BE2C (cell line): ENCODE measurements at regions not wholly inside any gene's neighbourhood (a gene's known extent, or its start where the extent isn't known, plus 50 kb on each side); places are given as distances from the start of the nearest gene placed in this dataset.

Experiments used
- DNase-seq: peaks from one replicate; pipeline ENCODE4 v3.0.0-alpha.2; 2020
- H3K27me3 ChIP-seq: fragments of 250-450 bp; sonication (Bioruptor Pico); 2 replicates; pipeline ENCODE4 v1.5.1; 2020; ENCODE audit warnings: mild to moderate bottlenecking
- H3K36me3 ChIP-seq: fragments of 250-450 bp; sonication (Bioruptor Pico); 2 replicates; pipeline ENCODE4 v1.5.1; 2020; ENCODE audit warnings: mild to moderate bottlenecking
- H3K4me1 ChIP-seq: fragments of 250-450 bp; sonication (Bioruptor Pico); 2 replicates; pipeline ENCODE4 v1.5.1; 2020
- H3K4me3 ChIP-seq: 2 replicates; pipeline ENCODE4 v1.5.1; 2011; ENCODE audit warnings: low read depth, low read length
- H3K9me3 ChIP-seq: fragments of 250-450 bp; sonication (Bioruptor Pico); 2 replicates; pipeline ENCODE4 v1.5.1; 2020
- TF ChIP-seq, protein P1 (sequence below): IDR thresholded peaks from 2 replicates; pipeline ENCODE4 v1.5.1; 2012; ENCODE audit warnings: mild to moderate bottlenecking, low read depth, low read length

DNA sequence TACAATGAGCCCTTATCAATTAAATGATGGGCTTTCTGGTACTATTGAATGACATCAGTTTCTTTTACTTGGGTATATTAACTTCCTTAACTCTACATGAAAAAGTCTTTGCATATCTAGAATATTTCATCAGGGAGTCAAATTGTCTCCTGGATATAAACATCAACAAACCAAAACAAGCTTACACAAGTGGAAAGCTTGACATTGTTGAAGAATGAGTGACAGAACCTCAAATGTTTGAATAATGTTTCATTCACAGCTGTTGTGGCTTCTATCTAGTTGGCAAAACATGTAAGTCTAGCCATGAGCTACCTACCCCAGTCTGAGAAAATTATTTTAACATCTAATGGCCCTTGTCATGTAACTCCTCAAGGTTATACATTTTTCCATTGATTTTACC is 604.8 kb upstream of the ADAMTS5 start:
- H3K4me1 ChIP-seq: no peaks in the 10 kb centered on the region
- DNase-seq: no peak
- no peaks in the 10 kb centered on the region for H3K36me3 ChIP-seq
- H3K27me3 ChIP-seq: no peaks in the 10 kb centered on the region
- H3K9me3 ChIP-seq: no peaks in the 10 kb centered on the region
- no peak overlapping the region for H3K4me3 ChIP-seq
- TF ChIP-seq, protein P1, sequence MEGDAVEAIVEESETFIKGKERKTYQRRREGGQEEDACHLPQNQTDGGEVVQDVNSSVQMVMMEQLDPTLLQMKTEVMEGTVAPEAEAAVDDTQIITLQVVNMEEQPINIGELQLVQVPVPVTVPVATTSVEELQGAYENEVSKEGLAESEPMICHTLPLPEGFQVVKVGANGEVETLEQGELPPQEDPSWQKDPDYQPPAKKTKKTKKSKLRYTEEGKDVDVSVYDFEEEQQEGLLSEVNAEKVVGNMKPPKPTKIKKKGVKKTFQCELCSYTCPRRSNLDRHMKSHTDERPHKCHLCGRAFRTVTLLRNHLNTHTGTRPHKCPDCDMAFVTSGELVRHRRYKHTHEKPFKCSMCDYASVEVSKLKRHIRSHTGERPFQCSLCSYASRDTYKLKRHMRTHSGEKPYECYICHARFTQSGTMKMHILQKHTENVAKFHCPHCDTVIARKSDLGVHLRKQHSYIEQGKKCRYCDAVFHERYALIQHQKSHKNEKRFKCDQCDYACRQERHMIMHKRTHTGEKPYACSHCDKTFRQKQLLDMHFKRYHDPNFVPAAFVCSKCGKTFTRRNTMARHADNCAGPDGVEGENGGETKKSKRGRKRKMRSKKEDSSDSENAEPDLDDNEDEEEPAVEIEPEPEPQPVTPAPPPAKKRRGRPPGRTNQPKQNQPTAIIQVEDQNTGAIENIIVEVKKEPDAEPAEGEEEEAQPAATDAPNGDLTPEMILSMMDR: no peak

DNA sequence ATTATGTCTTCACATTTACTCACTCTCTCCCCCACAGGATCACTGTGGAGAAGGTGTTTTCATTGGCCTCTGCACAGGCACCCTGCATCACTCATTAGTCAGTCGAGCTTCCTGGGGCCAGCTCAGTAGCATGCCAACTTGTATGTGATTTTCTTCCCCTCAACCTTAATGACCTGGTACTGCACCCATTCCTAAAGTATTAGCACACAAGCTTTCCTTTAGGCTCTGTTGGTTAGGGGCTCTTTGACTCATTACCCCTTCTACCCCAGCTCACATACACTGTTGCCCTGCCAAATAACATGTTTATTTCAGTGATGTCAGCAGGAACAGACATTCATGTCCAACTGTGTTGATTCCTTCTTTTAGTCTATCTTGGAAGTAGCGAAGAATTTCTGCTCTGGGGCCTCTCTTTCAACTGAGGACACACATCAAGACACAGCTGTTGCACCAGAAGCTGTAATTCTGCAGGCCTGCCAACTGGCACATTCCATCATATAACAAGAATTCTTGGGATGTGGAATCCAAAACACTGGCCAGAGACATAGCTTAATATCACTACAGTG is 603.5 kb upstream of the ADAMTS5 start:
- TF ChIP-seq, protein P1: no peak
- no peaks in the 10 kb centered on the region for H3K27me3 ChIP-seq
- no peak overlapping the region for H3K4me3 ChIP-seq
- no peaks in the 10 kb centered on the region for H3K9me3 ChIP-seq
- H3K4me1 ChIP-seq: no peaks in the 10 kb centered on the region
- DNase-seq: no peak
- H3K36me3 ChIP-seq: no peaks in the 10 kb centered on the region

DNA sequence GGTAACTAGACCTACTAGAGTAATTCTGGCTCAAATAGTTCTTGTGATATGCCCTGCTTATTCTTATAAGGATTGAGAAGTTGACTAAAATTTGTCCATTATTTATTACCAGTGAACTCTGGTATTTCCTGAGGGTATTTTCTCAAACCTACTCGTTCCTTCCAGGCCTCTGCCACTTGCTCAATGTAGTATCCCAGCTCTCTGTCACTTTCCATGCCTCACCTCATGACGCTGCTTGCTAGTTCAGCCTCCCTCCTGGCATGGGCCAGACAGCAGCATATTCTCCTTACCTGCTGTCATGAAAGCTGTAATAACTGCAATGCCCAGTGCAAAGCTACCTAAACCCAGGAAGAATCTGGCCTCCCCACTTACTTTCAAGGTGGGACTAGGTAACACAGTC is 602.9 kb upstream of the ADAMTS5 start:
- DNase-seq: no peak
- H3K4me3 ChIP-seq: no peak overlapping the region
- H3K27me3 ChIP-seq: no peaks in the 10 kb centered on the region
- no peaks in the 10 kb centered on the region for H3K36me3 ChIP-seq
- no peaks in the 10 kb centered on the region for H3K4me1 ChIP-seq
- TF ChIP-seq, protein P1: no peak
- H3K9me3 ChIP-seq: no peaks in the 10 kb centered on the region

DNA sequence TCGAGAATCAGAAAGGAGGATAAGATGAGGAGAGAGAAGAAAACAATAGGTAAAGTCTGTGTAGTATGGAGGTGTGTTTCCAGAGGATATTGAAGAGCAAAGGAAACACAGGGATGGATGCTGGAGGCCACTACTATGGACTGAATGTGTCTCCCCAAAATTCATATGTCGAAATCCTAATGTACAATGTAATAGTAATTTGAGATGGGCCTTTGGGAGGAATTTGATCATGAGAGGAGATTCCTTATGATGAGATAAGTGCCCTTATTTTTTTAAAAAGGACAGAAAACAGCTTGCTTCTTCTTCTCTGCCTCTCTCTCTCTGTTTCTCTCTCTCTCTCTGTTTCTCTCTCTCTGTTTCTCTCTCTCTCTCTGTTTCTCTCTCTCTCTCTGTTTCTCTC is 602.2 kb upstream of the ADAMTS5 start:
- Histone ChIP-seq H3K36me3 (no peaks in the 10 kb centered on the region), H3K4me3 (no peak overlapping the region), H3K27me3 (no peaks in the 10 kb centered on the region), H3K9me3 (no peaks in the 10 kb centered on the region), H3K4me1 (no peaks in the 10 kb centered on the region)
- DNase-seq: no peak
- TF ChIP-seq, protein P1: no peak

DNA sequence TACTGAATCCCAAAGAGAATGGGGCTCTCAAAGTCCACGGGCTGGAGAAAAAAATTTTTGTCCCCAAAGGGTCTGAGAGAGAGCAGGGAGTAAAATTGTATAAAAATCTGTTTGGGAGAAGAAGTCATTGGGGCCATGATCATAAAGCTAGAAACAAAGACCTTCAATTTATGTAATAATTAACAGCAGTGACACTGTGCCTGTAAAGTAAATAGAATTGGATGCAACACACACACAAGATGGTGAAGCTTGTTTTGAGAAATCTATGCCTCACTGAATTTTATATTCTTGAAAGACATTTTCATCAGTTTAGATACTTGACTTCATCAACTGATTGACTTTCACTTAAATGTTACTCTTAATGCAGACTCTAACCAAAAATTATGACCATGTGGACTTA is 600.5 kb upstream of the ADAMTS5 start:
- TF ChIP-seq, protein P1: no peak
- no peak for DNase-seq
- H3K9me3 ChIP-seq: no peaks in the 10 kb centered on the region
- no peaks in the 10 kb centered on the region for H3K27me3 ChIP-seq
- no peaks in the 10 kb centered on the region for H3K4me1 ChIP-seq
- H3K36me3 ChIP-seq: no peaks in the 10 kb centered on the region
- H3K4me3 ChIP-seq: no peak overlapping the region

DNA sequence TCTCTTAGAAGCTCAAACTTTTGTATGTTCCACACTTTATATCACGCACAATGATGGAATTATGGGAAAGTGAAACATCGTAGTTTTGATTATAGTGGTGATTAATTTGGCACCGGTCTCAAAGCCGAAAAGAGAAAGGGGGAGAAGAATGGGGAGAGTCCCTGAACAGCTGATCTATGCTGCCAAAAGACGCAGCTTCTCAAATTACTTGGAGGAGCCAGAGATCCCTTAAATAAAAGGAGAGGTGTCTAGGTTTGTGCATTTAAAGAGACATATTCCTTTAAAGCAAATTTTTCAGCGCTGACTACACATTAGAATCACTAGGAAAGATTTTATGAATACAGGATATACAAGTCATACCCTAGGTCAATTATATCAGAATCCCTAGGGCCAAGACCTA is 599.6 kb upstream of the ADAMTS5 start:
- DNase-seq: no peak
- no peak overlapping the region for H3K4me3 ChIP-seq
- TF ChIP-seq, protein P1: no peak
- H3K27me3 ChIP-seq: no peaks in the 10 kb centered on the region
- no peaks in the 10 kb centered on the region for H3K36me3 ChIP-seq
- no peaks in the 10 kb centered on the region for H3K9me3 ChIP-seq
- no peaks in the 10 kb centered on the region for H3K4me1 ChIP-seq
